ENCODE measurements at regions not wholly inside any gene's neighbourhood (a gene's known extent, or its start where the extent isn't known, plus 50 kb on each side); places are given as distances from the start of the nearest gene placed in this dataset.

DNA sequence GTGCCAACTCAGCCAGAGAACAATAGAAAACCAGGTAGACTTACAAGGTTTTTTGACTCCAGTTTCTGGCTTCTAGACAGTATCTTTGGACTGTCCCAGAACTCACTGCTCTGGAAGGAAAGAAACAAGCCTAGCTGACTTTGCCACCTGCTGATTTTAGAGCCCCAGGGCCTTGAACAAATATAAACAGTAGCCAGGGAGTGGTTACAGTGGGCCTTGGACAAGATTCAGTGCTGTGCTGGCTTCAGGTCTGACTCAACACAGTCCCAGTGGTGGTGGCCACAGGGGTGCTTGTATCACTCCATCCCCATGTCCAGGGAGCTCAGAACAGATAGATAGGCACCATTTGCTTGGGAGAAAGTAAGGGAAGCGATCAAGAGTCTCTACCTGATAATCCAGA lies 694.1 kb upstream of the ADGRL3 start:
- intact Hi-C loops (cut with micrococcal nuclease) (no loop called here), dilution Hi-C loops (cut with MboI; ENCODE audit: extremely low pct_ligation_motif_present, low sequenced_read_pairs) (no loop called here)
- H3K4me2 ChIP-seq (ENCODE audit: insufficient read depth, low read length): no peak overlapping the region
- ChIA-PET POLR2A (no interaction called here), CTCF (no interaction called here)
- no peaks in the 10 kb centered on the region for H4K20me1 ChIP-seq (replicated peaks; ENCODE audit: control insufficient read depth, extremely low read depth, insufficient read depth, low read length)
- H3K4me1 ChIP-seq (ENCODE audit: control insufficient read depth, extremely low read depth, insufficient read depth, low read length): no peaks in the 10 kb centered on the region
- H3K27me3 ChIP-seq (ENCODE audit: control insufficient read depth in 2 of 2, insufficient read depth in 2 of 2, low read length in 2 of 2): no peaks in the 10 kb centered on the region
- no peak overlapping the region for H3K9ac ChIP-seq (replicated peaks; ENCODE audit: extremely low read depth, insufficient read depth, low read length)
- H3K4me3 ChIP-seq (replicated peaks in 1 of 3; ENCODE audit: insufficient read depth in 1 of 3, low read depth in 1 of 3, low read length in 3 of 3): no peak overlapping the region
- FAIRE-seq: no peak
- H3K9me3 ChIP-seq (replicated peaks; ENCODE audit: control insufficient read depth, insufficient read depth, low read length): peaks cover 3% of the 10 kb centered on the region
- no peak overlapping the region for H3K27ac ChIP-seq (ENCODE audit: insufficient read depth, low read depth, low read length)
- no TSS peak for BruUV-seq (replicated peaks)
- H3K9me1 ChIP-seq (replicated peaks; ENCODE audit: control insufficient read depth, extremely low read depth, insufficient read depth, low read length): no peaks in the 10 kb centered on the region
- DNase-seq (ENCODE audit: low read depth, low spot score): no peak
- no peak overlapping the region for H2AFZ ChIP-seq (ENCODE audit: low read depth, low read length)
- H3K36me3 ChIP-seq (ENCODE audit: control insufficient read depth in 2 of 2, extremely low read depth in 1 of 2, insufficient read depth in 2 of 2, low read length in 2 of 2): no peaks in the 10 kb centered on the region
- TF ChIP-seq MYC (IDR thresholded peaks at IDR 0.05; ENCODE audit: low read depth, low read length) (no peak), JUN (IDR thresholded peaks at IDR 0.05; ENCODE audit: borderline replicate concordance, insufficient read depth, insufficient read length, low read depth) (no peak), FOS (IDR thresholded peaks at IDR 0.05; ENCODE audit: borderline replicate concordance, insufficient read depth, low read length) (no peak), MAX (IDR thresholded peaks at IDR 0.05; ENCODE audit: insufficient read depth, insufficient read length) (no peak), POLR2A (IDR thresholded peaks at IDR 0.05; ENCODE audit: low read depth, low read length) (no peak), GATA2 (IDR thresholded peaks at IDR 0.05; ENCODE audit: insufficient read depth, insufficient read length, low read depth, low read length) (no peak), POLR2AphosphoS5 (IDR thresholded peaks at IDR 0.05; ENCODE audit: insufficient read depth, low read depth, low read length) (no peak)
- TF ChIP-seq, protein P1, sequence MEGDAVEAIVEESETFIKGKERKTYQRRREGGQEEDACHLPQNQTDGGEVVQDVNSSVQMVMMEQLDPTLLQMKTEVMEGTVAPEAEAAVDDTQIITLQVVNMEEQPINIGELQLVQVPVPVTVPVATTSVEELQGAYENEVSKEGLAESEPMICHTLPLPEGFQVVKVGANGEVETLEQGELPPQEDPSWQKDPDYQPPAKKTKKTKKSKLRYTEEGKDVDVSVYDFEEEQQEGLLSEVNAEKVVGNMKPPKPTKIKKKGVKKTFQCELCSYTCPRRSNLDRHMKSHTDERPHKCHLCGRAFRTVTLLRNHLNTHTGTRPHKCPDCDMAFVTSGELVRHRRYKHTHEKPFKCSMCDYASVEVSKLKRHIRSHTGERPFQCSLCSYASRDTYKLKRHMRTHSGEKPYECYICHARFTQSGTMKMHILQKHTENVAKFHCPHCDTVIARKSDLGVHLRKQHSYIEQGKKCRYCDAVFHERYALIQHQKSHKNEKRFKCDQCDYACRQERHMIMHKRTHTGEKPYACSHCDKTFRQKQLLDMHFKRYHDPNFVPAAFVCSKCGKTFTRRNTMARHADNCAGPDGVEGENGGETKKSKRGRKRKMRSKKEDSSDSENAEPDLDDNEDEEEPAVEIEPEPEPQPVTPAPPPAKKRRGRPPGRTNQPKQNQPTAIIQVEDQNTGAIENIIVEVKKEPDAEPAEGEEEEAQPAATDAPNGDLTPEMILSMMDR (IDR thresholded peaks at IDR 0.05; ENCODE audit: extremely low read depth in 1 of 2, insufficient read depth in 1 of 2, low read depth in 1 of 2, low read length in 2 of 2): no peak
- no peaks in the 10 kb centered on the region for H3K79me2 ChIP-seq (ENCODE audit: control insufficient read depth, insufficient read depth, low read length)
